HEK293 (cell line): ENCODE measurements at regions not wholly inside any gene's neighbourhood (a gene's known extent, or its start where the extent isn't known, plus 50 kb on each side); places are given as distances from the start of the nearest gene placed in this dataset.

Experiments used
- CTCF ChIA-PET: fragments of 350-600 bp; formaldehyde crosslinking; extraction: SDS; loops from one replicate; lab custom pipeline; 2021; ENCODE audit warnings: antibody characterized with exemption; lab: Yijun Ruan, JAX
- POLR2A ChIA-PET: fragments of 300-600 bp; formaldehyde crosslinking; extraction: SDS; loops from one replicate; lab custom pipeline; 2020; ENCODE audit warnings: antibody characterized with exemption, inconsistent platforms; lab: Yijun Ruan, JAX
- H3K27ac ChIP-seq: fragments of 200-500 bp; sonication (Bioruptor generic); 2 replicates; pipeline ENCODE4 v1.5.1; 2014; ENCODE audit warnings: low read depth, low read length, control low read depth, inconsistent platforms; ENCODE audit errors: extremely low read depth
- H3K36me3 ChIP-seq, 2 experiments: fragments of 200-500 bp in 1 of 2; sonication (Bioruptor generic) in 1 of 2; 1 replicate in 1 of 2; 2 replicates in 1 of 2; pipeline ENCODE4 v1.5.1; 2014 to 2017; ENCODE audit warnings: inconsistent platforms in 2 of 2, low read length in 2 of 2; ENCODE audit not compliant: control insufficient read depth in 2 of 2, insufficient read depth in 1 of 2
- H3K4me1 ChIP-seq: fragments of 200-500 bp; sonication (Bioruptor generic); 2 replicates; pipeline ENCODE4 v1.5.1; 2014; ENCODE audit warnings: mild to moderate bottlenecking, low read length, inconsistent platforms; ENCODE audit not compliant: control insufficient read depth, insufficient read depth
- H3K4me3 ChIP-seq: 2 replicates; pipeline ENCODE4 v1.5.1; 2011; ENCODE audit warnings: low read depth, mild to moderate bottlenecking, control low read depth, low read length, moderate library complexity
- H3K9me3 ChIP-seq: fragments of 200-500 bp; sonication (Bioruptor generic); 2 replicates; pipeline ENCODE4 v1.5.1; 2014; ENCODE audit warnings: low read depth, low read length, inconsistent platforms; ENCODE audit not compliant: control insufficient read depth, insufficient read depth
- GLIS1 ChIP-seq: fragments of 450-650 bp; formaldehyde crosslinking; IDR thresholded peaks from 2 replicates; pipeline ENCODE4 v1.5.1; 2016; ENCODE audit warnings: missing biosample characterization, missing genetic modification characterization
- INSM2 ChIP-seq: fragments of 450-650 bp; formaldehyde crosslinking; IDR thresholded peaks from 2 replicates; pipeline ENCODE4 v1.5.1; 2016; ENCODE audit warnings: missing biosample characterization, missing genetic modification characterization
- KLF1 ChIP-seq: fragments of 450-650 bp; formaldehyde crosslinking; IDR thresholded peaks from 2 replicates; pipeline ENCODE4 v1.5.1; 2016; ENCODE audit warnings: missing biosample characterization, missing genetic modification characterization
- MZF1 ChIP-seq: fragments of 450-650 bp; formaldehyde crosslinking; IDR thresholded peaks from 2 replicates; pipeline ENCODE4 v1.5.1; 2017; ENCODE audit warnings: missing biosample characterization, missing genetic modification characterization, borderline replicate concordance
- SCRT1 ChIP-seq: fragments of 450-650 bp; formaldehyde crosslinking; IDR thresholded peaks from 2 replicates; pipeline ENCODE4 v1.5.1; 2016; ENCODE audit warnings: missing biosample characterization, missing genetic modification characterization, borderline replicate concordance
- SCRT2 ChIP-seq: fragments of 450-650 bp; formaldehyde crosslinking; IDR thresholded peaks from 2 replicates; pipeline ENCODE4 v1.5.1; 2016; ENCODE audit warnings: missing biosample characterization, missing genetic modification characterization
- ZBTB6 ChIP-seq: fragments of 450-650 bp; formaldehyde crosslinking; IDR thresholded peaks from 2 replicates; pipeline ENCODE4 v1.5.1; 2017; ENCODE audit warnings: missing biosample characterization, missing genetic modification characterization
- ZBTB7A ChIP-seq: fragments of 450-650 bp; formaldehyde crosslinking; IDR thresholded peaks from 2 replicates; pipeline ENCODE4 v1.5.1; 2016; ENCODE audit warnings: low read depth, missing biosample characterization, missing genetic modification characterization
- ZFP37 ChIP-seq: fragments of 450-650 bp; formaldehyde crosslinking; IDR thresholded peaks from 2 replicates; pipeline ENCODE4 v1.5.1; 2016; ENCODE audit warnings: missing biosample characterization, missing genetic modification characterization
- ZFP41 ChIP-seq: fragments of 450-650 bp; formaldehyde crosslinking; IDR thresholded peaks from 2 replicates; pipeline ENCODE4 v1.5.1; 2016; ENCODE audit warnings: missing biosample characterization, missing genetic modification characterization, borderline replicate concordance
- ZNF157 ChIP-seq: fragments of 450-650 bp; formaldehyde crosslinking; IDR thresholded peaks from 2 replicates; pipeline ENCODE4 v1.5.1; 2016; ENCODE audit warnings: missing biosample characterization, missing genetic modification characterization
- ZNF175 ChIP-seq: fragments of 450-650 bp; formaldehyde crosslinking; IDR thresholded peaks from 2 replicates; pipeline ENCODE4 v1.5.1; 2016; ENCODE audit warnings: missing biosample characterization, missing genetic modification characterization
- ZNF202 ChIP-seq: fragments of 450-650 bp; formaldehyde crosslinking; IDR thresholded peaks from 2 replicates; pipeline ENCODE4 v1.5.1; 2016; ENCODE audit warnings: missing biosample characterization, missing genetic modification characterization, borderline replicate concordance
- ZNF214 ChIP-seq: fragments of 450-650 bp; formaldehyde crosslinking; IDR thresholded peaks from 2 replicates; pipeline ENCODE4 v1.5.1; 2017; ENCODE audit warnings: missing biosample characterization, mild to moderate bottlenecking, missing genetic modification characterization, borderline replicate concordance
- ZNF221 ChIP-seq: fragments of 450-650 bp; formaldehyde crosslinking; IDR thresholded peaks from 2 replicates; pipeline ENCODE4 v1.5.1; 2017; ENCODE audit warnings: missing biosample characterization, missing genetic modification characterization, borderline replicate concordance
- ZNF292 ChIP-seq: fragments of 450-650 bp; formaldehyde crosslinking; IDR thresholded peaks from 2 replicates; pipeline ENCODE4 v1.5.1; 2016; ENCODE audit warnings: low read depth, missing biosample characterization, missing genetic modification characterization, borderline replicate concordance
- ZNF324 ChIP-seq: fragments of 450-650 bp; formaldehyde crosslinking; IDR thresholded peaks from 2 replicates; pipeline ENCODE4 v1.5.1; 2016; ENCODE audit warnings: missing biosample characterization, missing genetic modification characterization
- ZNF394 ChIP-seq: fragments of 450-650 bp; formaldehyde crosslinking; IDR thresholded peaks from 2 replicates; pipeline ENCODE4 v1.5.1; 2016; ENCODE audit warnings: missing biosample characterization, missing genetic modification characterization, mild to moderate bottlenecking, moderate library complexity, borderline replicate concordance
- ZNF398 ChIP-seq: fragments of 450-650 bp; formaldehyde crosslinking; IDR thresholded peaks from 2 replicates; pipeline ENCODE4 v1.5.1; 2017; ENCODE audit warnings: missing biosample characterization, missing genetic modification characterization
- ZNF433 ChIP-seq: fragments of 450-650 bp; formaldehyde crosslinking; IDR thresholded peaks from 2 replicates; pipeline ENCODE4 v1.5.1; 2016; ENCODE audit warnings: missing biosample characterization, missing genetic modification characterization, low read depth
- ZNF501 ChIP-seq: fragments of 450-650 bp; formaldehyde crosslinking; IDR thresholded peaks from 2 replicates; pipeline ENCODE4 v1.5.1; 2016; ENCODE audit warnings: missing biosample characterization, missing genetic modification characterization
- ZNF513 ChIP-seq: fragments of 450-650 bp; IDR thresholded peaks from 2 replicates; pipeline ENCODE4 v1.5.1; 2018; ENCODE audit warnings: missing biosample characterization, missing genetic modification characterization
- ZNF544 ChIP-seq: fragments of 450-650 bp; formaldehyde crosslinking; IDR thresholded peaks from 2 replicates; pipeline ENCODE4 v1.5.0; 2017; ENCODE audit warnings: missing biosample characterization, missing genetic modification characterization
- ZNF624 ChIP-seq: fragments of 450-650 bp; formaldehyde crosslinking; IDR thresholded peaks from 2 replicates; pipeline ENCODE4 v1.5.1; 2017; ENCODE audit warnings: missing biosample characterization, missing genetic modification characterization
- ZNF626 ChIP-seq: fragments of 450-650 bp; sonication (Bioruptor Pico); formaldehyde crosslinking; IDR thresholded peaks from 2 replicates; pipeline ENCODE4 v1.5.1; 2018; ENCODE audit warnings: missing biosample characterization, missing genetic modification characterization, inconsistent platforms
- ZNF670 ChIP-seq: fragments of 450-650 bp; formaldehyde crosslinking; IDR thresholded peaks from 2 replicates; pipeline ENCODE4 v1.5.1; 2016; ENCODE audit warnings: missing biosample characterization, missing genetic modification characterization, low read depth
- ZNF677 ChIP-seq: fragments of 450-650 bp; IDR thresholded peaks from 2 replicates; pipeline ENCODE4 v1.5.0; 2018; ENCODE audit warnings: missing biosample characterization, mild to moderate bottlenecking, missing genetic modification characterization, moderate library complexity
- ZNF76 ChIP-seq: fragments of 450-650 bp; formaldehyde crosslinking; IDR thresholded peaks from 2 replicates; pipeline ENCODE4; 2016; ENCODE audit warnings: low read depth, missing biosample characterization, missing genetic modification characterization, borderline replicate concordance
- ZNF768 ChIP-seq: fragments of 450-650 bp; formaldehyde crosslinking; IDR thresholded peaks from 2 replicates; pipeline ENCODE4 v1.5.1; 2018; ENCODE audit warnings: missing biosample characterization, mild to moderate bottlenecking, missing genetic modification characterization
- ZNF791 ChIP-seq: fragments of 450-650 bp; formaldehyde crosslinking; IDR thresholded peaks from 2 replicates; pipeline ENCODE4 v1.5.1; 2016; ENCODE audit warnings: missing biosample characterization, missing genetic modification characterization
- ZSCAN23 ChIP-seq: fragments of 450-650 bp; formaldehyde crosslinking; IDR thresholded peaks from 2 replicates; pipeline ENCODE4 v1.5.1; 2016; ENCODE audit warnings: missing biosample characterization, missing genetic modification characterization

- Histone ChIP-seq H3K9me3 (no peaks in the 10 kb centered on the region), H3K36me3 (no peaks in the 10 kb centered on the region), H3K4me1 (no peaks in the 10 kb centered on the region), H3K27ac (no peak overlapping the region)
- POLR2A ChIA-PET: interaction anchor here (0.6 to 0.7 kb wide), 2 partner anchors 81 to 803 kb away, joined by 3 to 4 read pairs; no protein-coding TSS in a partner anchor
- CTCF ChIA-PET: interaction anchor here (0.7 kb wide), 1 partner anchor 12 kb away, joined by 4 read pairs; no protein-coding TSS in a partner anchor
- TF ChIP-seq ZNF221 (tag by site-specific recombination) (no peak), ZFP37 (tag by site-specific recombination) (no peak), ZNF76 (no peak), INSM2 (tag by site-specific recombination) (no peak), MZF1 (tag by site-specific recombination) (no peak), GLIS1 (tag by site-specific recombination) (no peak), ZNF398 (no peak), ZNF292 (tag by site-specific recombination) (no peak), ZNF157 (tag by site-specific recombination) (no peak), SCRT1 (tag by site-specific recombination) (no peak), ZNF544 (tag by site-specific recombination) (no peak), ZNF433 (tag by site-specific recombination) (no peak), ZFP41 (no peak), ZNF768 (no peak), KLF1 (tag by site-specific recombination) (no peak), ZBTB6 (no peak), ZNF626 (tag by site-specific recombination) (no peak), ZBTB7A (tag by site-specific recombination) (no peak), ZNF324 (tag by site-specific recombination) (no peak), ZNF202 (tag by site-specific recombination) (no peak)
- TF ChIP-seq, all 188 proteins: peak for 0
- no peak overlapping the region for H3K4me3 ChIP-seq
Observed at GRCh38 chr17:15177343-15177742, 87.8 kb downstream of the PMP22 start.

- H3K36me3 ChIP-seq: no peaks in the 10 kb centered on the region
- TF ChIP-seq ZNF394 (tag by site-specific recombination) (no peak), ZNF214 (no peak), ZNF677 (tag by site-specific recombination) (no peak), SCRT2 (no peak), ZNF624 (tag by site-specific recombination) (no peak), ZNF501 (no peak), ZNF175 (tag by site-specific recombination) (no peak), ZNF513 (tag by site-specific recombination) (no peak), ZSCAN23 (tag by site-specific recombination) (no peak), ZNF791 (tag by site-specific recombination) (no peak), ZNF670 (tag by site-specific recombination) (no peak)
- H3K4me1 ChIP-seq: no peaks in the 10 kb centered on the region
- no peaks in the 10 kb centered on the region for H3K9me3 ChIP-seq
- no peak overlapping the region for H3K27ac ChIP-seq
- no peak overlapping the region for H3K4me3 ChIP-seq
- POLR2A ChIA-PET: no interaction called here
- CTCF ChIA-PET: interaction anchor here (0.6 to 0.7 kb wide), 2 partner anchors 108 to 749 kb away, joined by 3 to 5 read pairs; no protein-coding TSS in a partner anchor
Observed at GRCh38 chr17:15175356-15175755, 89.8 kb downstream of the PMP22 start.
